Astrocyte (in vitro differentiated cells and primary cell): ENCODE measurements at regions not wholly inside any gene's neighbourhood (a gene's known extent, or its start where the extent isn't known, plus 50 kb on each side); places are given as distances from the start of the nearest gene placed in this dataset.

Source experiments
- EZH2 ChIP-seq: IDR thresholded peaks from 2 replicates; pipeline ENCODE4 v1.6.1; 2012; ENCODE audit warnings: mild to moderate bottlenecking, low read length, inconsistent platforms; ENCODE audit not compliant: insufficient read depth
- TF ChIP-seq, protein P1 (sequence below): IDR thresholded peaks from 2 replicates; pipeline ENCODE4 v1.5.1; 2011; ENCODE audit warnings: low read depth, mild to moderate bottlenecking, inconsistent platforms, low read length, moderate library complexity; ENCODE audit not compliant: insufficient read depth

- TF ChIP-seq, protein P1, sequence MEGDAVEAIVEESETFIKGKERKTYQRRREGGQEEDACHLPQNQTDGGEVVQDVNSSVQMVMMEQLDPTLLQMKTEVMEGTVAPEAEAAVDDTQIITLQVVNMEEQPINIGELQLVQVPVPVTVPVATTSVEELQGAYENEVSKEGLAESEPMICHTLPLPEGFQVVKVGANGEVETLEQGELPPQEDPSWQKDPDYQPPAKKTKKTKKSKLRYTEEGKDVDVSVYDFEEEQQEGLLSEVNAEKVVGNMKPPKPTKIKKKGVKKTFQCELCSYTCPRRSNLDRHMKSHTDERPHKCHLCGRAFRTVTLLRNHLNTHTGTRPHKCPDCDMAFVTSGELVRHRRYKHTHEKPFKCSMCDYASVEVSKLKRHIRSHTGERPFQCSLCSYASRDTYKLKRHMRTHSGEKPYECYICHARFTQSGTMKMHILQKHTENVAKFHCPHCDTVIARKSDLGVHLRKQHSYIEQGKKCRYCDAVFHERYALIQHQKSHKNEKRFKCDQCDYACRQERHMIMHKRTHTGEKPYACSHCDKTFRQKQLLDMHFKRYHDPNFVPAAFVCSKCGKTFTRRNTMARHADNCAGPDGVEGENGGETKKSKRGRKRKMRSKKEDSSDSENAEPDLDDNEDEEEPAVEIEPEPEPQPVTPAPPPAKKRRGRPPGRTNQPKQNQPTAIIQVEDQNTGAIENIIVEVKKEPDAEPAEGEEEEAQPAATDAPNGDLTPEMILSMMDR: no peak
- TF ChIP-seq EZH2: no peak
These were observed 643.6 kb upstream of the TMEM132C start for GRCh38 chr12:127623362-127623761.
